IPS-15b (cell line): ENCODE measurements at regions not wholly inside any gene's neighbourhood (a gene's known extent, or its start where the extent isn't known, plus 50 kb on each side); places are given as distances from the start of the nearest gene placed in this dataset.
"Not testable (repeated sequence)": the region's sequence is repeated elsewhere in the genome, so short reads cannot be mapped to it uniquely, and the experiment has no call there.

ENCODE experiments used
- H3K27me3 ChIP-seq: one replicate; pipeline ENCODE4 v1.6.1; 2013; ENCODE audit warnings: low read length; ENCODE audit not compliant: control insufficient read depth, insufficient read depth
- H3K36me3 ChIP-seq: one replicate; pipeline ENCODE4 v1.6.1; 2013; ENCODE audit warnings: low read length; ENCODE audit not compliant: control insufficient read depth, insufficient read depth
- H3K4me1 ChIP-seq: one replicate; pipeline ENCODE4 v1.6.1; 2013; ENCODE audit warnings: mild to moderate bottlenecking, low read length; ENCODE audit not compliant: control insufficient read depth, insufficient read depth
- H3K4me3 ChIP-seq: one replicate; pipeline ENCODE4 v1.5.1; 2013; ENCODE audit warnings: low read depth, low read length
- H3K9ac ChIP-seq: one replicate; pipeline ENCODE4 v1.6.1; 2013; ENCODE audit warnings: low read depth, mild to moderate bottlenecking, low read length
- H3K9me3 ChIP-seq: one replicate; pipeline ENCODE4 v1.6.1; 2013; ENCODE audit warnings: mild to moderate bottlenecking, low read length; ENCODE audit not compliant: control insufficient read depth, insufficient read depth

GRCh38 chr2:147293991-147294824 lies 550.6 kb upstream of the ACVR2A start:
- no peaks in the 10 kb centered on the region for H3K27me3 ChIP-seq
- no peaks in the 10 kb centered on the region for H3K4me1 ChIP-seq
- no peak overlapping the region for H3K9ac ChIP-seq
- H3K4me3 ChIP-seq: no peak overlapping the region
- no peaks in the 10 kb centered on the region for H3K36me3 ChIP-seq
- H3K9me3 ChIP-seq: no peaks in the 10 kb centered on the region

DNA sequence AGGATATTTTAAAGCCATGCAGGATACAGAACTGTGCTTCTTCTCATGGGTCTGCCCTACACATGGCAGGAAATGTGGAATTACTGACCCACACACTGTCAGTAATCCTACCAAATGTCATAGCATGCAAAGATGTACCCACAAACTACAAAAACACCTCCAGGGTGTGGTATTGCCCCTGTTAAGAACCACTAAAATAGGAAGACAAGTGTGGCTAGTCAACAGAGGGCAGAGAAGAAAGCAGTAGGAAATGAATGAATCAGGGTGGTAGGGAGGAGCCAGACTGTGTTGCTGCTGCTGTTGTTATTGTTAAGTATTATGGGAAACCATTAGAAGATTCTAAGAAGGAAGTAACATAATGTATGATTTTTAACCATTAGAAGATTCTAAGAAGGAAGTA lies 556.7 kb upstream of the ACVR2A start:
- no peak overlapping the region for H3K9ac ChIP-seq
- no peaks in the 10 kb centered on the region for H3K9me3 ChIP-seq
- no peaks in the 10 kb centered on the region for H3K36me3 ChIP-seq
- H3K4me3 ChIP-seq: no peak overlapping the region
- H3K27me3 ChIP-seq: no peaks in the 10 kb centered on the region
- H3K4me1 ChIP-seq: no peaks in the 10 kb centered on the region

- Histone ChIP-seq H3K27me3 (no peaks in the 10 kb centered on the region), H3K4me3 (no peak overlapping the region), H3K4me1 (no peaks in the 10 kb centered on the region), H3K9me3 (no peaks in the 10 kb centered on the region), H3K36me3 (no peaks in the 10 kb centered on the region), H3K9ac (no peak overlapping the region)
These were observed 568.9 kb upstream of the ACVR2A start for GRCh38 chr2:147275943-147276342.

GRCh38 chr2:147273628-147274027 lies 571.2 kb upstream of the ACVR2A start:
- Histone ChIP-seq H3K4me1 (no peaks in the 10 kb centered on the region), H3K9me3 (no peaks in the 10 kb centered on the region), H3K27me3 (no peaks in the 10 kb centered on the region), H3K9ac (no peak overlapping the region), H3K4me3 (no peak overlapping the region), H3K36me3 (no peaks in the 10 kb centered on the region)

- Histone ChIP-seq H3K9ac (no peak overlapping the region), H3K4me3 (no peak overlapping the region), H3K36me3 (no peaks in the 10 kb centered on the region), H3K4me1 (no peaks in the 10 kb centered on the region), H3K27me3 (no peaks in the 10 kb centered on the region), H3K9me3 (no peaks in the 10 kb centered on the region)
These were observed 571.7 kb upstream of the ACVR2A start for GRCh38 chr2:147273106-147273505.

- not testable (repeated sequence) for H3K9ac ChIP-seq, H3K9me3 ChIP-seq, H3K27me3 ChIP-seq, H3K4me1 ChIP-seq, H3K36me3 ChIP-seq, H3K4me3 ChIP-seq
These were observed 575.2 kb upstream of the ACVR2A start for GRCh38 chr2:147269581-147269980.

DNA sequence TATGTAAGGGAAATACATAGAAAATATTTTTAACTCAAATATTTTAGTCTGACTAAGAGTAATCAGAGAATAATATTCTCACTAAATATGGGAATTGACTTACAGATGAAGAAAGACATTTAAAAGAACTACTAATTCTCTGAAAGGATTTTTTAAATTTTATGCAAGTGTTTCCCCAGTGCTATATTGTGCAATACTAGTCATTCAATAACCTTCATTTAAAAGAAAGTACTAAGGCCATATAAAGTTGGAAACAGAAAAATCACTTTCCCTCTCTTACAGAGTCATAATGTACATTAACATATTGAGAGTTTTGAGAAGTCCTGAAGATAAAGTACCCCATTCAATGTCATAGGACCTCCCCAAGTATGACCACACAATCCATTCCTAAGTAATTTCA lies 584.6 kb upstream of the ACVR2A start:
- H3K4me1 ChIP-seq: no peaks in the 10 kb centered on the region
- no peaks in the 10 kb centered on the region for H3K36me3 ChIP-seq
- no peak overlapping the region for H3K9ac ChIP-seq
- H3K4me3 ChIP-seq: no peak overlapping the region
- no peaks in the 10 kb centered on the region for H3K9me3 ChIP-seq
- H3K27me3 ChIP-seq: no peaks in the 10 kb centered on the region

- H3K9ac ChIP-seq: no peak overlapping the region
- no peaks in the 10 kb centered on the region for H3K36me3 ChIP-seq
- H3K9me3 ChIP-seq: no peaks in the 10 kb centered on the region
- no peaks in the 10 kb centered on the region for H3K27me3 ChIP-seq
- H3K4me1 ChIP-seq: no peaks in the 10 kb centered on the region
- H3K4me3 ChIP-seq: no peak overlapping the region
These were observed 589.0 kb upstream of the ACVR2A start for GRCh38 chr2:147255812-147256211.

- no peaks in the 10 kb centered on the region for H3K9me3 ChIP-seq
- no peak overlapping the region for H3K9ac ChIP-seq
- H3K27me3 ChIP-seq: no peaks in the 10 kb centered on the region
- H3K4me1 ChIP-seq: no peaks in the 10 kb centered on the region
- no peak overlapping the region for H3K4me3 ChIP-seq
- H3K36me3 ChIP-seq: no peaks in the 10 kb centered on the region
These were observed 594.0 kb upstream of the ACVR2A start for GRCh38 chr2:147250652-147251356.

- Histone ChIP-seq H3K9me3 (no peaks in the 10 kb centered on the region), H3K4me3 (no peak overlapping the region), H3K36me3 (no peaks in the 10 kb centered on the region), H3K4me1 (no peaks in the 10 kb centered on the region), H3K9ac (no peak overlapping the region), H3K27me3 (no peaks in the 10 kb centered on the region)
These were observed 597.1 kb upstream of the ACVR2A start for GRCh38 chr2:147247749-147248148.

GRCh38 chr2:147242445-147242844 lies 602.4 kb upstream of the ACVR2A start:
- Histone ChIP-seq H3K4me1 (no peaks in the 10 kb centered on the region), H3K9me3 (no peaks in the 10 kb centered on the region), H3K27me3 (no peaks in the 10 kb centered on the region), H3K9ac (no peak overlapping the region), H3K4me3 (no peak overlapping the region), H3K36me3 (no peaks in the 10 kb centered on the region)

- Histone ChIP-seq H3K36me3 (no peaks in the 10 kb centered on the region), H3K9ac (no peak overlapping the region), H3K4me1 (no peaks in the 10 kb centered on the region), H3K9me3 (no peaks in the 10 kb centered on the region), H3K4me3 (no peak overlapping the region), H3K27me3 (no peaks in the 10 kb centered on the region)
These were observed 608.2 kb upstream of the ACVR2A start for GRCh38 chr2:147236601-147237000.
